GM23338 (cell line): ENCODE measurements at regions not wholly inside any gene's neighbourhood (a gene's known extent, or its start where the extent isn't known, plus 50 kb on each side); places are given as distances from the start of the nearest gene placed in this dataset.

Experiments
- ATAC-seq: fragments of 200-7000 bp; cut with Tn5 transposase; 3 replicates; pipeline ENCODE4 v1.9.1; 2020
- DNase-seq: peaks from one replicate; pipeline ENCODE4 v3.0.0-alpha.2; 2015; ENCODE audit warnings: low spot score
- H2AFZ ChIP-seq: fragments of 200-600 bp; sonication (generic); 2 replicates; pipeline ENCODE4 v1.8.0; 2016; ENCODE audit warnings: antibody characterized with exemption, mild to moderate bottlenecking, moderate library complexity
- H3F3A ChIP-seq: fragments of 200-600 bp; sonication (generic); replicated peaks from 2 replicates; pipeline ENCODE4 v1.8.0; 2017; ENCODE audit warnings: antibody characterized with exemption, mixed run types, low read depth
- H3K27ac ChIP-seq: fragments of 200-600 bp; sonication (generic); 2 replicates; pipeline ENCODE4 v1.6.1; 2016; ENCODE audit warnings: low read depth
- H3K27me3 ChIP-seq: fragments of 200-600 bp; sonication (generic); 2 replicates; pipeline ENCODE4 v1.8.0; 2016; ENCODE audit warnings: mild to moderate bottlenecking, mixed run types, moderate library complexity; ENCODE audit not compliant: insufficient read depth
- H3K36me3 ChIP-seq: fragments of 200-600 bp; sonication (generic); 2 replicates; pipeline ENCODE4 v1.8.0; 2016; ENCODE audit warnings: mild to moderate bottlenecking; ENCODE audit not compliant: insufficient read depth
- H3K4me1 ChIP-seq: fragments of 200-600 bp; sonication (generic); 2 replicates; pipeline ENCODE4 v1.8.0; 2016; ENCODE audit warnings: mild to moderate bottlenecking, moderate library complexity; ENCODE audit not compliant: insufficient read depth
- H3K4me2 ChIP-seq: fragments of 200-600 bp; sonication (generic); 2 replicates; pipeline ENCODE4 v1.7.1; 2017; ENCODE audit warnings: mixed run types
- H3K4me3 ChIP-seq: fragments of 200-600 bp; sonication (generic); 2 replicates; pipeline ENCODE4 v1.6.1; 2016; ENCODE audit warnings: mixed run types
- H3K79me2 ChIP-seq: fragments of 200-600 bp; sonication (generic); replicated peaks from 2 replicates; pipeline ENCODE4 v1.8.0; 2017; ENCODE audit warnings: mild to moderate bottlenecking; ENCODE audit not compliant: insufficient read depth
- H3K9me2 ChIP-seq: fragments of 200-600 bp; sonication (generic); 2 replicates; pipeline ENCODE4 v1.8.0; 2017; ENCODE audit not compliant: insufficient read depth
- H4K20me1 ChIP-seq: fragments of 200-600 bp; sonication (generic); replicated peaks from 2 replicates; pipeline ENCODE4 v1.8.0; 2017; ENCODE audit warnings: mild to moderate bottlenecking; ENCODE audit not compliant: insufficient read depth
- H3K27ac Mint-ChIP-seq: 2 replicates; pipeline ENCODE4 v1.8.0; 2020; ENCODE audit warnings: inconsistent platforms, mild to moderate bottlenecking, moderate library complexity, mixed read lengths
- H3K27me3 Mint-ChIP-seq: 3 replicates; pipeline ENCODE4 v1.8.0; 2022; ENCODE audit warnings: low read depth, mild to moderate bottlenecking, moderate library complexity, mixed read lengths, inconsistent platforms; ENCODE audit not compliant: insufficient read depth, poor library complexity
- H3K36me3 Mint-ChIP-seq: 3 replicates; pipeline ENCODE4 v1.8.0; 2021; ENCODE audit warnings: low read depth, mild to moderate bottlenecking, inconsistent platforms, moderate library complexity, mixed read lengths
- H3K4me1 Mint-ChIP-seq: 3 replicates; pipeline ENCODE4 v1.8.0; 2020; ENCODE audit warnings: mild to moderate bottlenecking, inconsistent platforms, mixed read lengths
- H3K4me3 Mint-ChIP-seq: 3 replicates; pipeline ENCODE4 v1.8.0; 2021; ENCODE audit warnings: moderate library complexity, mild to moderate bottlenecking, inconsistent platforms, mixed read lengths
- H3K9me3 Mint-ChIP-seq: 3 replicates; pipeline ENCODE4 v1.8.0; 2020; ENCODE audit warnings: moderate library complexity, mild to moderate bottlenecking, inconsistent platforms, mixed read lengths
- CREB1 ChIP-seq: fragments of 250-450 bp; sonication (Bioruptor Pico); IDR thresholded peaks from 2 replicates; pipeline ENCODE4 v1.5.0; 2020; ENCODE audit warnings: low read depth, mild to moderate bottlenecking, moderate library complexity
- EZH2 ChIP-seq: fragments of 200-600 bp; sonication (generic); IDR thresholded peaks from one replicate; pipeline ENCODE4 v1.8.0; 2017; ENCODE audit warnings: antibody characterized with exemption, mild to moderate bottlenecking, low read depth; ENCODE audit not compliant: unreplicated experiment
- EZH2phosphoT487 ChIP-seq: fragments of 200-600 bp; sonication (generic); IDR thresholded peaks from one replicate; pipeline ENCODE4 v1.8.1; 2018; ENCODE audit warnings: antibody characterized with exemption; ENCODE audit not compliant: unreplicated experiment
- JUNB ChIP-seq: IDR thresholded peaks from one replicate; pipeline ENCODE4 v1.6.1; 2016; ENCODE audit warnings: antibody characterized with exemption; ENCODE audit not compliant: unreplicated experiment
- NANOG ChIP-seq: IDR thresholded peaks from 2 replicates; pipeline ENCODE4 v1.6.1; 2016; ENCODE audit warnings: antibody characterized with exemption, borderline replicate concordance
- POLR2AphosphoS5 ChIP-seq: IDR thresholded peaks from 2 replicates; pipeline ENCODE4 v1.6.1; 2016; ENCODE audit warnings: antibody characterized with exemption, low read depth
- STAT1 ChIP-seq: IDR thresholded peaks from one replicate; pipeline ENCODE4 v1.6.1; 2016; ENCODE audit warnings: antibody characterized with exemption; ENCODE audit not compliant: unreplicated experiment
- ZNF114 ChIP-seq: fragments of 250-450 bp; sonication (Bioruptor Pico); IDR thresholded peaks from 2 replicates; pipeline ENCODE4 v1.5.0; 2020; ENCODE audit warnings: mild to moderate bottlenecking, moderate library complexity
- ZNF331 ChIP-seq: fragments of 250-450 bp; sonication (Bioruptor Pico); IDR thresholded peaks from 2 replicates; pipeline ENCODE4 v1.5.0; 2020; ENCODE audit warnings: low read depth, mild to moderate bottlenecking, moderate library complexity
- TF ChIP-seq, protein P1 (sequence below): fragments of 250-450 bp; sonication (Bioruptor Pico); IDR thresholded peaks from 2 replicates; pipeline ENCODE4 v1.5.0; 2020; ENCODE audit warnings: mild to moderate bottlenecking, moderate library complexity
- TF ChIP-seq, protein P2 (sequence below): IDR thresholded peaks from one replicate; pipeline ENCODE4 v1.6.1; 2018; ENCODE audit warnings: antibody characterized with exemption; ENCODE audit not compliant: unreplicated experiment
- TF ChIP-seq, protein P3 (sequence below): IDR thresholded peaks from 2 replicates; pipeline ENCODE4 v1.6.1; 2016; ENCODE audit warnings: antibody characterized with exemption
- TF ChIP-seq, protein P4 (sequence below), 2 experiments: fragments of 200-600 bp in 1 of 2; sonication (generic) in 1 of 2; conservative IDR thresholded peaks; 2 replicates each; pipeline versions ENCODE4 v1.5.1 to v1.6.1; 2016 to 2017; ENCODE audit warnings: antibody characterized with exemption in 2 of 2, low read depth in 2 of 2, mild to moderate bottlenecking in 2 of 2, moderate library complexity in 1 of 2

DNA sequence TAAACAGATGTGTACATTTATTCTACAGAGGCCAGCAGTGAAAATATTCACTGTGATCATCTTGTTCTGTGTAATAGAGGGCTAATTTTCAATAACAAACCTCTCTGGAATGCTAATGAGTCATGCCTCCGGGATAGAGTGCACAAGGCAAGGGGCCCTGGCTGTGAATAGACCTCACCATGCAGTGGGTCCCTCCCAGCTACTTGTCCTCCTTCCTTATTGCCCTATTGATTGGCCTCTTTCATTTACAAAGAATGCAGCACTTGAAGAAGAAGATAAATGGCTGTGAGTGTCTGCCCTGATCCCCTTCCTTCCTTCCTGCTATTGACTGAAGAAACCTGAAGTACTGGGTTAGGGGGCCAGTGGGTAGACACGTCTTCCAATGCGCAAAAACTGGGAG is 436.3 kb downstream of the WDR72 start:
- H3K27ac Mint-ChIP-seq = no peak overlapping the region
- TF ChIP-seq, protein P1, sequence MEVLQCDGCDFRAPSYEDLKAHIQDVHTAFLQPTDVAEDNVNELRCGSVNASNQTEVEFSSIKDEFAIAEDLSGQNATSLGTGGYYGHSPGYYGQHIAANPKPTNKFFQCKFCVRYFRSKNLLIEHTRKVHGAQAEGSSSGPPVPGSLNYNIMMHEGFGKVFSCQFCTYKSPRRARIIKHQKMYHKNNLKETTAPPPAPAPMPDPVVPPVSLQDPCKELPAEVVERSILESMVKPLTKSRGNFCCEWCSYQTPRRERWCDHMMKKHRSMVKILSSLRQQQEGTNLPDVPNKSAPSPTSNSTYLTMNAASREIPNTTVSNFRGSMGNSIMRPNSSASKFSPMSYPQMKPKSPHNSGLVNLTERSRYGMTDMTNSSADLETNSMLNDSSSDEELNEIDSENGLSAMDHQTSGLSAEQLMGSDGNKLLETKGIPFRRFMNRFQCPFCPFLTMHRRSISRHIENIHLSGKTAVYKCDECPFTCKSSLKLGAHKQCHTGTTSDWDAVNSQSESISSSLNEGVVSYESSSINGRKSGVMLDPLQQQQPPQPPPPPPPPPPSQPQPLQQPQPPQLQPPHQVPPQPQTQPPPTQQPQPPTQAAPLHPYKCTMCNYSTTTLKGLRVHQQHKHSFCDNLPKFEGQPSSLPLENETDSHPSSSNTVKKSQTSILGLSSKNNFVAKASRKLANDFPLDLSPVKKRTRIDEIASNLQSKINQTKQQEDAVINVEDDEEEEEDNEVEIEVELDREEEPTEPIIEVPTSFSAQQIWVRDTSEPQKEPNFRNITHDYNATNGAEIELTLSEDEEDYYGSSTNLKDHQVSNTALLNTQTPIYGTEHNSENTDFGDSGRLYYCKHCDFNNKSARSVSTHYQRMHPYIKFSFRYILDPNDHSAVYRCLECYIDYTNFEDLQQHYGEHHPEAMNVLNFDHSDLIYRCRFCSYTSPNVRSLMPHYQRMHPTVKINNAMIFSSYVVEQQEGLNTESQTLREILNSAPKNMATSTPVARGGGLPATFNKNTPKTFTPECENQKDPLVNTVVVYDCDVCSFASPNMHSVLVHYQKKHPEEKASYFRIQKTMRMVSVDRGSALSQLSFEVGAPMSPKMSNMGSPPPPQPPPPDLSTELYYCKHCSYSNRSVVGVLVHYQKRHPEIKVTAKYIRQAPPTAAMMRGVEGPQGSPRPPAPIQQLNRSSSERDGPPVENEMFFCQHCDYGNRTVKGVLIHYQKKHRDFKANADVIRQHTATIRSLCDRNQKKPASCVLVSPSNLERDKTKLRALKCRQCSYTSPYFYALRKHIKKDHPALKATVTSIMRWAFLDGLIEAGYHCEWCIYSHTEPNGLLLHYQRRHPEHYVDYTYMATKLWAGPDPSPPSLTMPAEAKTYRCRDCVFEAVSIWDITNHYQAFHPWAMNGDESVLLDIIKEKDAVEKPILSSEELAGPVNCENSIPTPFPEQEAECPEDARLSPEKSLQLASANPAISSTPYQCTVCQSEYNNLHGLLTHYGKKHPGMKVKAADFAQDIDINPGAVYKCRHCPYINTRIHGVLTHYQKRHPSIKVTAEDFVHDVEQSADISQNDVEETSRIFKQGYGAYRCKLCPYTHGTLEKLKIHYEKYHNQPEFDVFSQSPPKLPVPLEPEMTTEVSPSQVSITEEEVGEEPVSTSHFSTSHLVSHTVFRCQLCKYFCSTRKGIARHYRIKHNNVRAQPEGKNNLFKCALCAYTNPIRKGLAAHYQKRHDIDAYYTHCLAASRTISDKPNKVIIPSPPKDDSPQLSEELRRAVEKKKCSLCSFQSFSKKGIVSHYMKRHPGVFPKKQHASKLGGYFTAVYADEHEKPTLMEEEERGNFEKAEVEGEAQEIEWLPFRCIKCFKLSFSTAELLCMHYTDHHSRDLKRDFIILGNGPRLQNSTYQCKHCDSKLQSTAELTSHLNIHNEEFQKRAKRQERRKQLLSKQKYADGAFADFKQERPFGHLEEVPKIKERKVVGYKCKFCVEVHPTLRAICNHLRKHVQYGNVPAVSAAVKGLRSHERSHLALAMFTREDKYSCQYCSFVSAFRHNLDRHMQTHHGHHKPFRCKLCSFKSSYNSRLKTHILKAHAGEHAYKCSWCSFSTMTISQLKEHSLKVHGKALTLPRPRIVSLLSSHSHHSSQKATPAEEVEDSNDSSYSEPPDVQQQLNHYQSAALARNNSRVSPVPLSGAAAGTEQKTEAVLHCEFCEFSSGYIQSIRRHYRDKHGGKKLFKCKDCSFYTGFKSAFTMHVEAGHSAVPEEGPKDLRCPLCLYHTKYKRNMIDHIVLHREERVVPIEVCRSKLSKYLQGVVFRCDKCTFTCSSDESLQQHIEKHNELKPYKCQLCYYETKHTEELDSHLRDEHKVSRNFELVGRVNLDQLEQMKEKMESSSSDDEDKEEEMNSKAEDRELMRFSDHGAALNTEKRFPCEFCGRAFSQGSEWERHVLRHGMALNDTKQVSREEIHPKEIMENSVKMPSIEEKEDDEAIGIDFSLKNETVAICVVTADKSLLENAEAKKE (CRISPR knock-in tag) = no peak
- TF ChIP-seq, protein P2, sequence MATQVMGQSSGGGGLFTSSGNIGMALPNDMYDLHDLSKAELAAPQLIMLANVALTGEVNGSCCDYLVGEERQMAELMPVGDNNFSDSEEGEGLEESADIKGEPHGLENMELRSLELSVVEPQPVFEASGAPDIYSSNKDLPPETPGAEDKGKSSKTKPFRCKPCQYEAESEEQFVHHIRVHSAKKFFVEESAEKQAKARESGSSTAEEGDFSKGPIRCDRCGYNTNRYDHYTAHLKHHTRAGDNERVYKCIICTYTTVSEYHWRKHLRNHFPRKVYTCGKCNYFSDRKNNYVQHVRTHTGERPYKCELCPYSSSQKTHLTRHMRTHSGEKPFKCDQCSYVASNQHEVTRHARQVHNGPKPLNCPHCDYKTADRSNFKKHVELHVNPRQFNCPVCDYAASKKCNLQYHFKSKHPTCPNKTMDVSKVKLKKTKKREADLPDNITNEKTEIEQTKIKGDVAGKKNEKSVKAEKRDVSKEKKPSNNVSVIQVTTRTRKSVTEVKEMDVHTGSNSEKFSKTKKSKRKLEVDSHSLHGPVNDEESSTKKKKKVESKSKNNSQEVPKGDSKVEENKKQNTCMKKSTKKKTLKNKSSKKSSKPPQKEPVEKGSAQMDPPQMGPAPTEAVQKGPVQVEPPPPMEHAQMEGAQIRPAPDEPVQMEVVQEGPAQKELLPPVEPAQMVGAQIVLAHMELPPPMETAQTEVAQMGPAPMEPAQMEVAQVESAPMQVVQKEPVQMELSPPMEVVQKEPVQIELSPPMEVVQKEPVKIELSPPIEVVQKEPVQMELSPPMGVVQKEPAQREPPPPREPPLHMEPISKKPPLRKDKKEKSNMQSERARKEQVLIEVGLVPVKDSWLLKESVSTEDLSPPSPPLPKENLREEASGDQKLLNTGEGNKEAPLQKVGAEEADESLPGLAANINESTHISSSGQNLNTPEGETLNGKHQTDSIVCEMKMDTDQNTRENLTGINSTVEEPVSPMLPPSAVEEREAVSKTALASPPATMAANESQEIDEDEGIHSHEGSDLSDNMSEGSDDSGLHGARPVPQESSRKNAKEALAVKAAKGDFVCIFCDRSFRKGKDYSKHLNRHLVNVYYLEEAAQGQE = no peak
- no peak for TF ChIP-seq POLR2AphosphoS5
- no peak for TF ChIP-seq EZH2phosphoT487
- TF ChIP-seq EZH2 = no peak
- no peak for TF ChIP-seq ZNF331
- TF ChIP-seq ZNF114 (CRISPR knock-in tag) = no peak
- TF ChIP-seq, protein P3, sequence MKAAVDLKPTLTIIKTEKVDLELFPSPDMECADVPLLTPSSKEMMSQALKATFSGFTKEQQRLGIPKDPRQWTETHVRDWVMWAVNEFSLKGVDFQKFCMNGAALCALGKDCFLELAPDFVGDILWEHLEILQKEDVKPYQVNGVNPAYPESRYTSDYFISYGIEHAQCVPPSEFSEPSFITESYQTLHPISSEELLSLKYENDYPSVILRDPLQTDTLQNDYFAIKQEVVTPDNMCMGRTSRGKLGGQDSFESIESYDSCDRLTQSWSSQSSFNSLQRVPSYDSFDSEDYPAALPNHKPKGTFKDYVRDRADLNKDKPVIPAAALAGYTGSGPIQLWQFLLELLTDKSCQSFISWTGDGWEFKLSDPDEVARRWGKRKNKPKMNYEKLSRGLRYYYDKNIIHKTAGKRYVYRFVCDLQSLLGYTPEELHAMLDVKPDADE = no peak
- TF ChIP-seq NANOG = no peak
- TF ChIP-seq, protein P4, sequence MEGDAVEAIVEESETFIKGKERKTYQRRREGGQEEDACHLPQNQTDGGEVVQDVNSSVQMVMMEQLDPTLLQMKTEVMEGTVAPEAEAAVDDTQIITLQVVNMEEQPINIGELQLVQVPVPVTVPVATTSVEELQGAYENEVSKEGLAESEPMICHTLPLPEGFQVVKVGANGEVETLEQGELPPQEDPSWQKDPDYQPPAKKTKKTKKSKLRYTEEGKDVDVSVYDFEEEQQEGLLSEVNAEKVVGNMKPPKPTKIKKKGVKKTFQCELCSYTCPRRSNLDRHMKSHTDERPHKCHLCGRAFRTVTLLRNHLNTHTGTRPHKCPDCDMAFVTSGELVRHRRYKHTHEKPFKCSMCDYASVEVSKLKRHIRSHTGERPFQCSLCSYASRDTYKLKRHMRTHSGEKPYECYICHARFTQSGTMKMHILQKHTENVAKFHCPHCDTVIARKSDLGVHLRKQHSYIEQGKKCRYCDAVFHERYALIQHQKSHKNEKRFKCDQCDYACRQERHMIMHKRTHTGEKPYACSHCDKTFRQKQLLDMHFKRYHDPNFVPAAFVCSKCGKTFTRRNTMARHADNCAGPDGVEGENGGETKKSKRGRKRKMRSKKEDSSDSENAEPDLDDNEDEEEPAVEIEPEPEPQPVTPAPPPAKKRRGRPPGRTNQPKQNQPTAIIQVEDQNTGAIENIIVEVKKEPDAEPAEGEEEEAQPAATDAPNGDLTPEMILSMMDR (conservative IDR thresholded peaks at IDR 0.05; ENCODE audit: low read depth in 2 of 2) = no peak
- TF ChIP-seq JUNB = no peak
- TF ChIP-seq STAT1 = no peak
- no peak for TF ChIP-seq CREB1 (CRISPR knock-in tag)
- ATAC-seq = peak; percentile 23; the same call in 1 of the 3 replicates
- no peaks in the 10 kb centered on the region for H3K9me3 Mint-ChIP-seq
- Histone ChIP-seq H3K4me2 (no peak overlapping the region), H2AFZ (no peak overlapping the region), H3K4me1 (no peaks in the 10 kb centered on the region), H3K9me2 (no peaks in the 10 kb centered on the region), H3K27me3 (no peaks in the 10 kb centered on the region), H3K27ac (no peak overlapping the region), H4K20me1 (no peaks in the 10 kb centered on the region), H3K4me3 (no peak overlapping the region), H3K79me2 (no peaks in the 10 kb centered on the region), H3F3A (no peaks in the 10 kb centered on the region), H3K36me3 (no peaks in the 10 kb centered on the region)
- no peak for DNase-seq
- H3K4me3 Mint-ChIP-seq = no peak overlapping the region
- peaks cover 4% of the 10 kb centered on the region; the same call in 1 of the 3 replicates for H3K4me1 Mint-ChIP-seq
- H3K36me3 Mint-ChIP-seq = no peaks in the 10 kb centered on the region
- H3K27me3 Mint-ChIP-seq = peaks cover 4% of the 10 kb centered on the region
